OCI-LY1 (cell line): ENCODE measurements at regions not wholly inside any gene's neighbourhood (a gene's known extent, or its start where the extent isn't known, plus 50 kb on each side); places are given as distances from the start of the nearest gene placed in this dataset.
A peak's percentile ranks its signal among the peaks of the same experiment; 100 is the strongest.

Experiments used
- H2AFZ ChIP-seq: fragments of 200-600 bp; sonication (generic), shearing (Covaris generic); 2 replicates; pipeline ENCODE4 v1.6.0; 2014; ENCODE audit warnings: antibody characterized with exemption, mild to moderate bottlenecking, low read length
- H3F3A ChIP-seq: fragments of 200-600 bp; sonication (generic), shearing (Covaris generic); 2 replicates; pipeline ENCODE4 v1.6.0; 2014; ENCODE audit warnings: mild to moderate bottlenecking, antibody characterized with exemption, low read length, moderate library complexity; ENCODE audit not compliant: insufficient read depth
- H3K27ac ChIP-seq: fragments of 200-600 bp; sonication (generic); 2 replicates; pipeline ENCODE4 v1.5.1; 2014; ENCODE audit warnings: low read length, mixed run types, mild to moderate bottlenecking, low read depth; ENCODE audit not compliant: poor library complexity, severe bottlenecking
- H3K27me3 ChIP-seq: fragments of 200-600 bp; sonication (generic); 2 replicates; pipeline ENCODE4 v1.6.0; 2014; ENCODE audit warnings: antibody characterized with exemption, mild to moderate bottlenecking, low read length, moderate library complexity; ENCODE audit not compliant: insufficient read depth
- H3K36me3 ChIP-seq: fragments of 200-600 bp; sonication (generic); 2 replicates; pipeline ENCODE4 v1.6.1; 2014; ENCODE audit warnings: mild to moderate bottlenecking, antibody characterized with exemption, low read length, moderate library complexity, mixed read lengths; ENCODE audit not compliant: insufficient read depth
- H3K4me1 ChIP-seq: fragments of 200-600 bp; sonication (generic); 2 replicates; pipeline ENCODE4 v1.5.1; 2014; ENCODE audit warnings: mild to moderate bottlenecking, low read length, moderate library complexity; ENCODE audit not compliant: insufficient read depth, severe bottlenecking
- H3K4me2 ChIP-seq: fragments of 200-600 bp; sonication (generic), shearing (Covaris generic); 2 replicates; pipeline ENCODE4 v1.6.1; 2014; ENCODE audit warnings: low read length
- H3K4me3 ChIP-seq: fragments of 200-600 bp; sonication (generic); 2 replicates; pipeline ENCODE4 v1.5.1; 2014; ENCODE audit warnings: low read length, low read depth, mild to moderate bottlenecking, mixed read lengths; ENCODE audit not compliant: poor library complexity, severe bottlenecking
- H3K79me2 ChIP-seq: fragments of 200-600 bp; shearing (Covaris generic); 2 replicates; pipeline ENCODE4 v1.6.1; 2016; ENCODE audit warnings: mixed run types, low read length, mixed read lengths; ENCODE audit not compliant: insufficient read depth
- H3K9ac ChIP-seq: fragments of 200-600 bp; sonication (generic), shearing (Covaris generic); 2 replicates; pipeline ENCODE4 v1.6.1; 2014; ENCODE audit warnings: mild to moderate bottlenecking, low read length, mixed read lengths
- H3K9me2 ChIP-seq: fragments of 200-600 bp; sonication (generic), shearing (Covaris generic); 2 replicates; pipeline ENCODE4 v1.6.1; 2014; ENCODE audit warnings: low read depth, mild to moderate bottlenecking, low read length, mixed read lengths
- H3K9me3 ChIP-seq: fragments of 200-600 bp; shearing (Covaris generic); 2 replicates; pipeline ENCODE4 v1.6.1; 2014; ENCODE audit warnings: low read length, mixed read lengths
- H4K20me1 ChIP-seq: fragments of 200-600 bp; sonication (generic), shearing (Covaris generic); 2 replicates; pipeline ENCODE4 v1.6.0; 2016; ENCODE audit warnings: mild to moderate bottlenecking, low read length; ENCODE audit not compliant: insufficient read depth
- EZH2 ChIP-seq: fragments of 200-600 bp; sonication (generic), shearing (Covaris generic); IDR thresholded peaks from 2 replicates; pipeline ENCODE4 v1.8.0; 2017; ENCODE audit warnings: borderline replicate concordance, mixed run types, mild to moderate bottlenecking, antibody characterized with exemption, low read length, moderate library complexity, mixed read lengths
- TF ChIP-seq, protein P1 (sequence below): fragments of 200-600 bp; sonication (generic), shearing (Covaris generic); IDR thresholded peaks from 2 replicates; pipeline ENCODE4 v1.5.1; 2017; ENCODE audit warnings: mild to moderate bottlenecking, antibody characterized with exemption, low read length, moderate library complexity, mixed read lengths

DNA sequence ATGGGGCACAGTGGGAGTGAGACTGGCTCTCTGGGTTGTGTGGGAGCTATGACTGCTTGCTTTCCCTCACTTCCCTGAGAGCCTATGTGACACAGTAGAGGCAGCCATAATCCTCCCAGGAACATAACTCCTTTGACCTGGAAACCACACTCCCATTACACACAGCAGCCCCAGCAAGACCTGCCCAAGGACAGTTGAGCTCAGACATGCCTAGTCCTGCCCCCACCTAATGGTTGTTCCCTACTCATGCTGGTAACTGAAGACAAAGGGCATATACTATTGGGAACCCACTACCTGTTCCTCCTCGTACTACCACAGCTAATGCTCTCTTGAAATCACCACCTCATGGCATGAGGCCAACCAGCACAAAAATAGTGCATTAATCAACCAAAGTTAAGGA is 550.4 kb upstream of the ARPP21 start:
- Histone ChIP-seq H3K79me2 (no peaks in the 10 kb centered on the region), H2AFZ (no peak overlapping the region), H3K4me3 (no peak overlapping the region), H4K20me1 (no peaks in the 10 kb centered on the region), H3K9me3 (no peaks in the 10 kb centered on the region), H3K27me3 (no peaks in the 10 kb centered on the region), H3K4me1 (no peaks in the 10 kb centered on the region), H3K4me2 (no peak overlapping the region), H3K36me3 (no peaks in the 10 kb centered on the region), H3F3A (no peaks in the 10 kb centered on the region), H3K9ac (no peak overlapping the region), H3K27ac (no peak overlapping the region), H3K9me2 (no peaks in the 10 kb centered on the region)
- no peak for TF ChIP-seq EZH2
- TF ChIP-seq, protein P1, sequence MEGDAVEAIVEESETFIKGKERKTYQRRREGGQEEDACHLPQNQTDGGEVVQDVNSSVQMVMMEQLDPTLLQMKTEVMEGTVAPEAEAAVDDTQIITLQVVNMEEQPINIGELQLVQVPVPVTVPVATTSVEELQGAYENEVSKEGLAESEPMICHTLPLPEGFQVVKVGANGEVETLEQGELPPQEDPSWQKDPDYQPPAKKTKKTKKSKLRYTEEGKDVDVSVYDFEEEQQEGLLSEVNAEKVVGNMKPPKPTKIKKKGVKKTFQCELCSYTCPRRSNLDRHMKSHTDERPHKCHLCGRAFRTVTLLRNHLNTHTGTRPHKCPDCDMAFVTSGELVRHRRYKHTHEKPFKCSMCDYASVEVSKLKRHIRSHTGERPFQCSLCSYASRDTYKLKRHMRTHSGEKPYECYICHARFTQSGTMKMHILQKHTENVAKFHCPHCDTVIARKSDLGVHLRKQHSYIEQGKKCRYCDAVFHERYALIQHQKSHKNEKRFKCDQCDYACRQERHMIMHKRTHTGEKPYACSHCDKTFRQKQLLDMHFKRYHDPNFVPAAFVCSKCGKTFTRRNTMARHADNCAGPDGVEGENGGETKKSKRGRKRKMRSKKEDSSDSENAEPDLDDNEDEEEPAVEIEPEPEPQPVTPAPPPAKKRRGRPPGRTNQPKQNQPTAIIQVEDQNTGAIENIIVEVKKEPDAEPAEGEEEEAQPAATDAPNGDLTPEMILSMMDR = no peak

DNA sequence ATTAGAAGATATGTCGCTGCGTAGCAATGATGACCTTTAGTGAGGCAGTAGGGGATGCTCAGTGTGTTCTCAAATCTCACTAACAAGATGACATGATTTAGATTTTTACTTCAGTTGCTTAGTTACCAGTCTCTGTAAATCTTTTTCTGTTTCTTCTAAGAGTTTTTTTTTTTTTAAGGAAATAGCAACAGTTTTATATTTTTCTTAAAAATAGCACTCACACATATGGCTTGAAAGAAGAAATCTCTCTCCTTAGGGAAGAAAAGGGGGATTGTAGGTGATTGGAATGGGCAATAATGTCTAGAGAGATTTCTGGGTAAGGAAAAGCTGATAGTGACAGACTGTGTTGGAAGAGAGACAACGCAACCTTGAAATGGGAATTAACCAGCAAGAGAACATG is 524.6 kb upstream of the ARPP21 start:
- Histone ChIP-seq H3K27me3 (no peaks in the 10 kb centered on the region), H3K79me2 (no peaks in the 10 kb centered on the region), H3K4me3 (no peak overlapping the region), H3K9me2 (no peaks in the 10 kb centered on the region), H3K9me3 (no peaks in the 10 kb centered on the region), H4K20me1 (no peaks in the 10 kb centered on the region), H3K9ac (no peak overlapping the region), H3K4me1 (peaks cover 2% of the 10 kb centered on the region), H3F3A (no peaks in the 10 kb centered on the region), H3K36me3 (no peaks in the 10 kb centered on the region), H2AFZ (no peak overlapping the region), H3K27ac (no peak overlapping the region), H3K4me2 (no peak overlapping the region)
- TF ChIP-seq, protein P1 = no peak
- TF ChIP-seq EZH2 = no peak

DNA sequence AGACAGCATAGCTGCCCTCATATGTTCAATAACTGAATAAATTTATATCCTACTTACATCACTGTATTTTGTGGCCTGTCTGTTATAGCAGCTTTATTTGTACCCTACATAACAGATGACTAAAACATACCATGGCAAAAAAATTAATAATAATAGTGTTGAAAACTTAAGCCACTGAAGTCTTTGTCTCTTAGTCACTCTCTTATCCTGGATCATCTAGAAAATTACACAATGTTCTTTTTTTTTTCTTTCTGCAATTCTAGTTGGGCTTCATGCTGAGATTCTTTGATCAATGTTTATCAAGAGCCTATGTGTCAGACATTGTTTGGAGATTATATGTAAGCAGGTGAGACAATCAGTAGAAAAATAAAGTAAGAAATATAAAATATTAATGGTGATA is 519.3 kb upstream of the ARPP21 start:
- Histone ChIP-seq H3K27me3 (no peaks in the 10 kb centered on the region), H3K36me3 (no peaks in the 10 kb centered on the region), H2AFZ (peak overlapping the region; percentile 58; the same call in 1 of the 2 replicates), H4K20me1 (no peaks in the 10 kb centered on the region), H3K4me2 (no peak overlapping the region), H3K9me2 (no peaks in the 10 kb centered on the region), H3K9me3 (no peaks in the 10 kb centered on the region), H3K27ac (no peak overlapping the region), H3K4me3 (no peak overlapping the region), H3K79me2 (no peaks in the 10 kb centered on the region), H3F3A (no peaks in the 10 kb centered on the region), H3K9ac (no peak overlapping the region), H3K4me1 (no peaks in the 10 kb centered on the region)
- TF ChIP-seq EZH2 = no peak
- TF ChIP-seq, protein P1 = no peak
